Fibroblast of lung (primary cell): ENCODE measurements at regions not wholly inside any gene's neighbourhood (a gene's known extent, or its start where the extent isn't known, plus 50 kb on each side); places are given as distances from the start of the nearest gene placed in this dataset.

ENCODE experiments used
- DNase-seq, 2 donors: peaks; one replicate each; pipeline versions ENCODE4 v3.0.0 to v3.0.0-alpha.2; 2010; ENCODE audit warnings: low read depth in 2 of 2
- H2AFZ ChIP-seq: 2 replicates; pipeline ENCODE4 v1.5.1; 2012; ENCODE audit warnings: low read length, control low read depth, inconsistent platforms
- H3K27ac ChIP-seq: 2 replicates; pipeline ENCODE4 v1.5.1; 2011; ENCODE audit warnings: low read length, control low read depth; ENCODE audit not compliant: insufficient read depth
- H3K27me3 ChIP-seq: 2 replicates; pipeline ENCODE4 v1.5.1; 2011; ENCODE audit warnings: mild to moderate bottlenecking, low read length; ENCODE audit not compliant: control insufficient read depth, insufficient read depth
- H3K36me3 ChIP-seq: 2 replicates; pipeline ENCODE4 v1.5.1; 2011; ENCODE audit warnings: low read length; ENCODE audit not compliant: control insufficient read depth, insufficient read depth
- H3K4me1 ChIP-seq: 2 replicates; pipeline ENCODE4 v1.5.1; 2011; ENCODE audit warnings: low read length; ENCODE audit not compliant: control insufficient read depth, insufficient read depth; ENCODE audit errors: extremely low read depth
- H3K4me2 ChIP-seq: 2 replicates; pipeline ENCODE4 v1.5.1; 2011; ENCODE audit warnings: low read length, control low read depth; ENCODE audit not compliant: insufficient read depth; ENCODE audit errors: extremely low read depth
- H3K4me3 ChIP-seq, 4 experiments: fragments of 200-600 bp in 1 of 4; sonication (generic) in 1 of 4; replicated peaks in 1 of 4; 2 replicates each; pipeline ENCODE4 v1.5.1; 2011 to 2016; ENCODE audit warnings: low read length in 4 of 4, low read depth in 3 of 4, mild to moderate bottlenecking in 3 of 4, control low read depth in 2 of 4, inconsistent platforms in 1 of 4, mixed read lengths in 1 of 4; ENCODE audit not compliant: insufficient read depth in 1 of 4; ENCODE audit errors: control extremely low read depth in 1 of 4
- H3K79me2 ChIP-seq: 2 replicates; pipeline ENCODE4 v1.5.1; 2012; ENCODE audit warnings: mild to moderate bottlenecking, low read length, inconsistent platforms; ENCODE audit not compliant: control insufficient read depth, insufficient read depth
- H3K9ac ChIP-seq: 2 replicates; pipeline ENCODE4 v1.5.1; 2011; ENCODE audit warnings: mild to moderate bottlenecking, low read length, control low read depth; ENCODE audit not compliant: insufficient read depth
- H3K9me3 ChIP-seq: 2 replicates; pipeline ENCODE4 v1.5.1; 2012; ENCODE audit warnings: low read depth, low read length; ENCODE audit not compliant: control insufficient read depth, insufficient read depth
- H4K20me1 ChIP-seq: 2 replicates; pipeline ENCODE4 v1.5.1; 2011; ENCODE audit warnings: low read length; ENCODE audit not compliant: control insufficient read depth, insufficient read depth; ENCODE audit errors: extremely low read depth
- EZH2 ChIP-seq: IDR thresholded peaks from 2 replicates; pipeline ENCODE4 v1.5.1; 2012; ENCODE audit warnings: low read length, control low read depth, mild to moderate bottlenecking; ENCODE audit errors: missing control alignments
- TF ChIP-seq, protein P1 (sequence below), 2 donors: IDR thresholded peaks in 1 of 2; conservative IDR thresholded peaks in 1 of 2; 1 replicate in 1 of 2; 2 replicates in 1 of 2; pipeline ENCODE4 v1.5.1; 2011 to 2012; ENCODE audit warnings: low read length in 2 of 2, control low read depth in 1 of 2, inconsistent platforms in 1 of 2, low read depth in 1 of 2, mild to moderate bottlenecking in 1 of 2

GRCh38 chr13:106688940-106689339, 121.0 kb upstream of the ARGLU1 start:
- Histone ChIP-seq H3K27me3 (no peaks in the 10 kb centered on the region), H3K27ac (no peak overlapping the region), H3K4me2 (no peak overlapping the region), H2AFZ (no peak overlapping the region), H4K20me1 (no peaks in the 10 kb centered on the region), H3K36me3 (no peaks in the 10 kb centered on the region), H3K4me3 (no peak overlapping the region), H3K79me2 (no peaks in the 10 kb centered on the region), H3K4me1 (no peaks in the 10 kb centered on the region), H3K9ac (no peak overlapping the region), H3K9me3 (no peaks in the 10 kb centered on the region)
- TF ChIP-seq, protein P1, sequence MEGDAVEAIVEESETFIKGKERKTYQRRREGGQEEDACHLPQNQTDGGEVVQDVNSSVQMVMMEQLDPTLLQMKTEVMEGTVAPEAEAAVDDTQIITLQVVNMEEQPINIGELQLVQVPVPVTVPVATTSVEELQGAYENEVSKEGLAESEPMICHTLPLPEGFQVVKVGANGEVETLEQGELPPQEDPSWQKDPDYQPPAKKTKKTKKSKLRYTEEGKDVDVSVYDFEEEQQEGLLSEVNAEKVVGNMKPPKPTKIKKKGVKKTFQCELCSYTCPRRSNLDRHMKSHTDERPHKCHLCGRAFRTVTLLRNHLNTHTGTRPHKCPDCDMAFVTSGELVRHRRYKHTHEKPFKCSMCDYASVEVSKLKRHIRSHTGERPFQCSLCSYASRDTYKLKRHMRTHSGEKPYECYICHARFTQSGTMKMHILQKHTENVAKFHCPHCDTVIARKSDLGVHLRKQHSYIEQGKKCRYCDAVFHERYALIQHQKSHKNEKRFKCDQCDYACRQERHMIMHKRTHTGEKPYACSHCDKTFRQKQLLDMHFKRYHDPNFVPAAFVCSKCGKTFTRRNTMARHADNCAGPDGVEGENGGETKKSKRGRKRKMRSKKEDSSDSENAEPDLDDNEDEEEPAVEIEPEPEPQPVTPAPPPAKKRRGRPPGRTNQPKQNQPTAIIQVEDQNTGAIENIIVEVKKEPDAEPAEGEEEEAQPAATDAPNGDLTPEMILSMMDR (conservative IDR thresholded peaks at IDR 0.05 in 1 of 2, IDR thresholded peaks at IDR 0.05 in 1 of 2; ENCODE audit: low read depth in 1 of 2, low read length in 2 of 2), result no peak
- TF ChIP-seq EZH2, result no peak
- no peak for DNase-seq

DNA sequence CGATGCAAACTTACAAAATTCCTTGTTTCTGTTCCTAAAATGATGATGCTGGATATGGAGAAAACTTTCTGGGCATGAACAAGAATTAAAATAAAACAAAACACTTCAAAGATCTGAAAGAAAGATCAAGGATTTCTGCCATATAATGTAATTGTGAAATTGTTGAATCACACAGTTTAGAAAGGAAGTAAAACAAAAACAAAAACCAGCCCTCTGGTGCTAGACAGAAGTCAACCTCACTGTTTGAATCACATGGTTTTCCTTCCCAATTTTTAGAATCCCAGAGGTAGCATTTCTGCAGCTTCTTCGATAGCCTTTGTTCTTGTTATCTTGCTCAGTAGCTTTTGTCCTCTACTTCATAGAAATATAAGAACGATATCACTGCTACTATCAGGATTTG, 118.2 kb upstream of the ARGLU1 start:
- Histone ChIP-seq H2AFZ (no peak overlapping the region), H3K4me3 (no peak overlapping the region), H3K36me3 (no peaks in the 10 kb centered on the region), H3K9ac (no peak overlapping the region), H3K4me1 (no peaks in the 10 kb centered on the region), H3K9me3 (no peaks in the 10 kb centered on the region), H3K27ac (no peak overlapping the region), H4K20me1 (no peaks in the 10 kb centered on the region), H3K79me2 (no peaks in the 10 kb centered on the region), H3K27me3 (no peaks in the 10 kb centered on the region), H3K4me2 (no peak overlapping the region)
- DNase-seq, result no peak
- no peak for TF ChIP-seq EZH2
- TF ChIP-seq, protein P1 (conservative IDR thresholded peaks at IDR 0.05 in 1 of 2, IDR thresholded peaks at IDR 0.05 in 1 of 2; ENCODE audit: low read depth in 1 of 2, low read length in 2 of 2), result no peak

GRCh38 chr13:106685143-106685542, 117.2 kb upstream of the ARGLU1 start:
- H3K79me2 ChIP-seq, result no peaks in the 10 kb centered on the region
- H3K27me3 ChIP-seq, result no peaks in the 10 kb centered on the region
- TF ChIP-seq, protein P1 (conservative IDR thresholded peaks at IDR 0.05 in 1 of 2, IDR thresholded peaks at IDR 0.05 in 1 of 2; ENCODE audit: low read depth in 1 of 2, low read length in 2 of 2), result no peak
- no peak for TF ChIP-seq EZH2
- H3K4me1 ChIP-seq, result no peaks in the 10 kb centered on the region
- H3K36me3 ChIP-seq, result no peaks in the 10 kb centered on the region
- no peaks in the 10 kb centered on the region for H3K9me3 ChIP-seq
- H2AFZ ChIP-seq, result no peak overlapping the region
- no peak overlapping the region for H3K4me2 ChIP-seq
- no peak overlapping the region for H3K27ac ChIP-seq
- no peak overlapping the region for H3K9ac ChIP-seq
- H3K4me3 ChIP-seq, result no peak overlapping the region
- DNase-seq, result no peak
- no peaks in the 10 kb centered on the region for H4K20me1 ChIP-seq
